LHCN-M2 (cell line): ENCODE measurements at regions not wholly inside any gene's neighbourhood (a gene's known extent, or its start where the extent isn't known, plus 50 kb on each side); places are given as distances from the start of the nearest gene placed in this dataset.

Experiments
- DNase-seq: peaks from one replicate; pipeline ENCODE4 v3.0.0-alpha.2; 2012; ENCODE audit warnings: low read depth

DNA sequence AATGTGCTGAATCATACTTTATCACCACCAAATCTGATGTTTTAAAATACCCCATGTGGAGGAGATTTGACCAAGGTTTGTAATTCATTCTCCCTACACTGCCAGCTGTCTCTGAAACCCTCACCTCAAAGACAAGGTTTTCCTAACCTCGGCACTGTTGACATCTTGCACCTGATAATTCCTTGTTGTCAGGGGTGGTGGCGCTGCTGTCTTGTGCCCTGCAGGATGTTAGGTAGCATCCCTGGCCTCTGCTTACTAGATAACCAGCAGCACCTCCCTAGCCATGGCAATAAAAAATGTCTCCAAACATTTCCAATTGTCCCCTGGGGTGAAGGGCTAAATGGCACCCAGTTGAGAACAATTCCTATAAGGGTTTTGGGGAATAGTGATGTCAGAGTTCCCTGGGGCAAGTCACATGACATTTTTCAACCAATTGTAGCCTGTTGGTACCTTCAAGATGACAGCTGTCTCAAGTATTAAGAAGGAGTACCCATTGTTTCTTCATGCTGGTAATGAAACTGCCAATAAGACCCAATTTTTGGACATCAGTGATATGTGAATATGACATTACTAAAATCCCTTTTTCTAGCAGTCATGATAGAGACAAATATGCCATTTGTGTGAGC, 160.6 kb upstream of the PLCXD3 start:
- no peak for DNase-seq

DNA sequence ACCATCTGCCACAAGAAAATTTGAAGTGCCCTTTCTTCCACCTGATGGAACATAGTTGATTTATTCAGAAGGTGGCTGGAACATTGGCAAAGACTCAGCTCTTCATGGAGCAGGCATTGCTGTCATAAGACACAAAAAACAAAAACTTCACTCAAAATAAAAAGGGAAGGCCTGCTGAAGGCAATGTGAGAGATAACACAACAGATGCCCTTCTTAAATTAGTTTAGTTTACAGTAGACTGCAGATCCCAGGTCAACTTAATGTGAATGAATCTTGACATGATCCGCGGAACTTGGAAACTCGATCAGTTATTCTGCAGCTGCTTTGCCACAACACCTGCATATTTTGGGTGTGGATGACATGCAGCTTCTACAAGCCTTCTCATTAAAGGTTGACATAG, 159.8 kb upstream of the PLCXD3 start:
- DNase-seq: no peak

DNA sequence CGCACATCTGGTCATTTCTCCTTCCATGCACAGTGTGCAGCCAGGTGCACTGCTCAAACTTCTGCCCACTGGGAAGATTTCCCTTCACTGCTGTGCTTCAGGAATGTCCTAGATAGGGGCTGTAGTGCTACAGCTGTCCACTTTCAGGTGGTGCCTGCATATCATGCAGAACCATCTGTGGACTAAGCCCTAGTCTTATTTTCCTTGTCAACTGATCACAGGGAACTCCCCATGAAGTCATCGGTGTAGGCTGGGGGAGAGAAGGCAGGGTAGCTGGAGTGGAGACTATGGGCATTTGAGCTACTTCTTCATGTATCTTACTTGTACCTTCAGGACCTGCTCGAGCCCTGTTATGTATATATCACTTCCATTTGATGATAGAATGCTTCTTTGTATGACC, 150.9 kb upstream of the PLCXD3 start:
- DNase-seq: no peak

DNA sequence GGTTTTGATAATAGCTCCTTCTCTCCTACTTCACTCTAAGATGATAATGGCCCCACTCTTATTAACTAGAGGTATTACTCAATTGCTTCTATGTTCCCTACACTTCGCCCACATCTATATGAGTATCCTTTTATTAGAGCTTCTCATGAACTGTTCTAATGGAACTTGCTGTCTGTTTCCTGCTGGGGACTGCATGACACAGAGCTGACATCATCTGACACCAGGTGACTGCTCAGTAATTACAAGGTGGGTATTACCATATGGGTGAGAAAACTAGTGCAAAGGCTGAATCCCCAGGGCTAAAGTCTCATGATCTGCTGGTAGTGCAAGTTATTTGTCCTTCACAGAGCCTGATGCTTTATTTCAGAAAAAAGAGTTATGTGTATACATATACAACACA, 146.2 kb upstream of the PLCXD3 start:
- no peak for DNase-seq

DNA sequence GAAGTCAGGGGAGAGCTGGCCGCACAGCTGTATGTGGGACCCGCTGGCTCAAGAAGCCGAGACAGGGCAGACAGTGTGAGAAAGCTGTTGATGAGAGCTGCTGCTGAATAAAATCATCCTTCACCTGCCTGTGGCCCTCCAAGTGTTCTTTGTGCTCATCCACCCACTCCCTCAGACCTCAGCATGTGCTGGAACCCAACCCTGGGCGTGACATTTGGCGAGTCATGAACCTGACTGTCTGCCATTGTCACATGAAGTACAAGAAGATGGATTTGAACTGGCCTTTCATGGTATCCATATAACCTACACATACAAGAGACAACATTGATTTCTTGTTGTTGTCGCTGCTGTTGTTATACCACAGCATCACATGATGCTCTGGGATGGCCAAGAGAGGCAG, 139.7 kb upstream of the PLCXD3 start:
- no peak for DNase-seq

DNA sequence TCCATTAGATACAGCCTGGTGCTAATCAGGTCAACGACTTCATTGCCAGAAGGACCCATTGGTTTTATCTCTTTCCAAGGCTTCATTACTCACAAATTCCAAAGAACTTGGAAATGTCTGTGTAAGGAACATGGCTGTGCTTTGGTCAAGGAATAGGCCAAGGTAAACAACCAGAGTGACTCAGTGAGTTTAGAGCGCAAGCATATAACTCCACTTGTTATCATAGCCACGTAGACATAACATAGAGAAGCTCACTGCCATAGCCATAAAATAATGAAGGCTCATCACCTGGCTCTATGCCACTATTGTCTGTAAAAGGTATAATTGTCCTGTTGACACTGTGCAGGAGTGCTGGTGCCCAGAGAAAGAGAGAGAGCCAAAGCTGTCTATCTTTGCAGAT, 139.3 kb upstream of the PLCXD3 start:
- DNase-seq: peak; percentile 22

DNA sequence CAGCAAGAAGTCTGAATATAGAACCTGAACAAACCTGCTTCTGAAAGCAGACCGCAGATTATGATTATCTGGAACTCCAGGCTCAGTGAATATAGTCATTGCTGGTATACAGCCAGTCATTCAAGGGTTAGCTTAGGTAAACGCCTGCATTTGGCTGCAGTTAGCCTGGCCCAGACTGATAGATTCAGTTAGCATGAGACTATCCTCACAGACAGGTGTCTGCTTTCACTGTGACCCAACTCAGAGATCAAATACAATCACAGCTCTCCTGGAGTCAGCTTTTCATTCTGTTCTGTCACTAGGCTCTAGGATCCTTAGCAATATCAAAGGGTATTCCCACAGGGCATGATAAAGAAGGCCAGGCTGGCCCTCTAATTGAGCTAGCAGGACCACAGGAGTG, 138.6 kb upstream of the PLCXD3 start:
- DNase-seq: no peak

DNA sequence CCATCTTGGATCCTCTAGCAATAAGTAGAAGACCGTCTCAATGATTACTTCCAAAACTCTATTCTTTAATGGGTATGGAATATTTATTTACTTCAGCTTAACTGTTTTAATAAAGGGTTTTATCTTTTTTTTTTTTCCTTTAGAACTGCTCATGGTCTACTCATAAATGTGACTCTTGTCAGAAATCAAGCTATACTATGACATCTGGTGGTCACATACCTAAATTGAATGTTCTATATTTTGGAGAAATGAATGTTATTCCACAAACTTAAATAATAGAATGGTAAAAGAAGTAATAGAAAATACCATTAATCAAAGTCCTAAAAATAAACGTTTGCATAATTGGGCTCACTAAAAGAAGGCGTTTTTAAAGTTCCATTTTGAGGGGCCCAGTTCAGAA, 131.2 kb upstream of the PLCXD3 start:
- no peak for DNase-seq

DNA sequence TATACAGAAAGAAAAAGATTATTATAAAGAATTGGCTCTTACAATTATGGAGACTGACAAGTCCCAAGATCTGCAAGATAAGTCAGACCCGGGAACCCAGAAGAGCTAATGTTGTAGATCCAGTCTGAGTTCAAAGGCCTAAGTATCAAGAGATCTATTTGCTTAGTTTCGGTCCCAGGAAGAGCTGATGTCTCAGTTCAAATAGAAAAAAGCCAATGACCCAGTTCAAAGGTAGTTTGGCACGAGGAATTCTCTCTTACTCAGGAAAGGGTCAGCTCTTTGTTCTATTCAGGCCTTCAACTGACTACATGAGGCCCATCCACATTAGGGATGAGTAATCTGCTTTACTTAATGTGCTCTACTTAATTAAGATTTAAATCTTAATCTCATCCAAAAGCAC, 128.3 kb upstream of the PLCXD3 start:
- DNase-seq: no peak

DNA sequence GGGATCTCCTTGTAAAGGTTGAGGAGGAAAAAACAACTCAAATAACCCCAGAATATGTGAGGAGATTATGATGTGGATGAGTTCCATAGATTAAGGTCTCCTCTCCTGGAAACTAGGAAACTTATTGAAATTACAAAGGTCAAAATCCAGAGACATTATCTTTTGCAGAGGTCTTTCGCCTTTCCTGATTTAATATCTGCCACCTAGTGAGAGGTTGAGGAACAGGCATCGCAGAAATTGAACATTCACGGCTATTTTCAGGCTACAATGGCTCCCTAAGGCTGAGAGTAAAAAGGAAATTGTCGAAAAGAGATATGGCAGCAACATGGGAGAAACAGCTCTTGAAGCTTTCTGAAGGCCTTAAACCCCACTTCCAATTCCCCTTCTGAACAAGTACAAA, 127.5 kb upstream of the PLCXD3 start:
- peak; percentile 4 for DNase-seq

DNA sequence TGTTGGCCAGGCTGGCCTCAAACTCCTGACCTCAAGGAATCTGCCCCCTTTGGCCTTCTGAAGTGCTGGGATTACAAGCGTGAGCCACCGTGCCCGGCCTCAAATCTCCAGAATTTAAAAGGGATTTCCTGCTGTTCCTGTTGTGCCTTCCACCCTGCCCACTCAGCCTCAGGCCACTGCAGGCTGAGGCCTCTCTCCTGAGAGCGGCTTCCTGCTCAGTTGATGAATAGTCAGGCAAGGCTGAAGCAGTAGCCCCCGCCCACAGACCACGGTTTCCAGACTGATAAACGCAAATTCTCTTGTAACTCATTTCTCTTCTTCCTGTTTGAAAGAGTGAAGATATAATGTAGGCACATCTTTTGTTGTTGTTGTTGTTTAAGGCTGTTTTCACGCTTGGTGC, 127.0 kb upstream of the PLCXD3 start:
- no peak for DNase-seq

DNA sequence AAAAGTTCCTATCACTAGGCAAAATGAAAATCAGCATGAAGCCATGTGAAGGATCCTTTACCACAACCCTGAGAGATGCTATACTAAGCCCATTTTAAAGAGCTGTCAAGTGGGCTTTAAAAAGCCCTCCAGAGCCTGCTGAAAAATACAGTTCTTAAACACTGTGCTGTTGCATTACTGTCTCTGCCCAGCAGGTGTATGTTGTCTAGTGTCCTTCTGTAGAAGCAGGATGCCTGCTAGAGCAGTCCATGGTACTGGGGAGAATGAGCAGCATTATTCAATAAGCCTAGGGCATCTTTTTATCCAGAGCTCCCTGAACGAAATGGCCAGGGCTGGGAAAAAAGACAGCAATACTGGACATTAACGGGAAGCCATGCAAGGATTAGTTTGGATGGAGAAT, 126.2 kb upstream of the PLCXD3 start:
- DNase-seq: peak; percentile 19

DNA sequence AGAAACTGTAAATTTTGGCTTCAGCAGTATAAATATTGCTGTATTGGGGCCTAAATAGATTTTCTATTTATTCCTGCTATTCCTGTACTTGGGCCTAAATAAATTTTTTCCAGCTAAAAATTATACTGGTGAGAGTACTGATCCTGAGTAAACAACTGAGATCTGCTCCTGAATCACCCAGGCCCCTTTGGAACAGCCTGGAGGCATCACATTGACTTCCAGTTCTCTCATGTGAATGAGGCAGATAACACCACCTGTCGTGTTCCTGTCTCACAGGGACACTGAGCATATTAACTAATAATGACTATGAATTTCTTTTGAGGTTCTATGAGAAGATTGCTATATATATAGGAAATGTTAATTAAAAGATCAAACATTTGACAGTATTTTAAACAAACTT, 119.5 kb upstream of the PLCXD3 start:
- no peak for DNase-seq

DNA sequence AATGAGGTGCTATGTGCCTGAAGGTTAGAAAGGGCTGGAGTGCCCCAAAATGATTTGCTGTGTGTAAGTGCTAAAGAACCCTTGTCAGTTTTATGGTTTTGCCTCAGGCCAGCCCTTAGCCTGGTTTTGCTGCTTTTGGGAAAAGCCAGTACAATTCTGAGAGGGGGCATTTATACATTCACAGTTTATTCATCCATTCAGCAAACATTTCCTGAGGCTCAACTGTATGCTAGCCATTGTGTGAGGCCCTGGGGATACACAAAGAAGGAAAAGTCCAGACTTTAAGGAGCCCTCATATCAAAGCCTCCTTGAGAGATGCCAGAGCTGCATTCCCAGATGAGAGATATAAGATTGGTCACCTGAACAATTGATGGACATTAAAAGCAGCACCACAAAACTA, 115.2 kb upstream of the PLCXD3 start:
- DNase-seq: no peak

DNA sequence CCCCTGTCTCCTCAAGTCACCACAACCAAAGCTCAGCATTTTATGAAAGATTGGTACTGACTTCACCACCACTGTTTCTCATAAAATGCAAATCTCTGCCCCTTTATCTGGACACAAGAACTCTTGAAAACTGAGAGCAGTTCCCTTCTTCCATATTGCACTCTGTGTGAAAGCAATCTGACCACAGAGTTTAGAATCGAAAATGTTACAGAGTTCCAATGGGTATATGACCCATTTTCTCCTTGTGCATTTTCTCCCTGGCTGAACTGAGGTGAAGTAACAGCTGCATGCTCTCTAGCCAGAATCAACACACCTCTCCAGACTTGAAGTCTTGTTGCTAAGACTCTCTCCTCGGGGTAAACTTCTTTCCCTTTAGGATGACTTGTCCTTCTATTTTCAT, 111.0 kb upstream of the PLCXD3 start:
- DNase-seq: no peak

DNA sequence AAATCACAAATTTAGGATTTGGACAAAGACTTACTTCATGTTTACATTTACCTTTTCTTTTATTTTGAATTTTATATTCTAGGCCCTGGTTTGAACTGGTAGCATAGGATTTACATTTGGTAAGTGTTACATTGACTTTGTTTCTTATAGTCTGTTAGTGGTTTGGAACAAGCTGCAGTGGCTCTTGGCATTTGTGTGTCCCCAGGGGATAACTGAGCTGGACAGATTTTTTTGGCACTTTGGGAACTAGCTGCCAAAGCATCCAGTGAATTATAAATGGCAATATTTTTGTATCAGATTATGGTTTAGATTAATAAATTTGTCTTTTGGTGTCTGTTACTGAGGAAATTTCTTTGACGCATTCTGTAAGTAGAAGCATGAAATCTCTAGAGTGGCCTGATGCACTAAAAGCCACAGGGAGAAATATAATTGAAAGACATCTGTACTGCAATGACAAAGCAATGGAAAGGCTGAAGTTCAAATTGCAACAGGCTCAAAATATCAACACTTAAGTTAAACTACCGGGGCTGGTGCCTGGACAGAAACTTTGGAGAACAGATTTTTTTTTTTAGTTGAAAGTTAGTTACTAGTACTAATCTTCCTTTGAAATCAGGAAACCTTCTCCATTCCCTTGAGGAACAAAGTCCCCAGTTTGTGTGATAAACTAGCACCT, 107.6 kb upstream of the PLCXD3 start:
- DNase-seq: no peak

DNA sequence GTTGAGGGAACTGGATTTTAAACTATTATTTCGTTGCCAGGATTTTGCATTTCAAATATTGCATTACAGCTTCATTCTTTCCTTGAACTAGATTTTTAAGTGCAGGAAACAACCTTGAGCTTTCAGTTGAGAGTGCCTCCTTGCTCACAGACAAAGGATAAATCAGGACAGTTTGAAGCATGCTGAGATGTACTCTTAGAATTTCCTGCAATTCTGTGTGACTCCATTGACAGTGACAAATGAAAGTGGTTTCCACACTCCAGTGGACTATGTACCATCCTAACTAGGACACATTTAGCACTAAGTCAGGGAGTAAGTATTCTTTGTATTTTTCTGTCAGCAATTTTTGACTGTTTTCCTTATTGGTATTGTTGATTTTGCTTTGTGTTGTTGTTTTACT, 100.0 kb upstream of the PLCXD3 start:
- DNase-seq: no peak

DNA sequence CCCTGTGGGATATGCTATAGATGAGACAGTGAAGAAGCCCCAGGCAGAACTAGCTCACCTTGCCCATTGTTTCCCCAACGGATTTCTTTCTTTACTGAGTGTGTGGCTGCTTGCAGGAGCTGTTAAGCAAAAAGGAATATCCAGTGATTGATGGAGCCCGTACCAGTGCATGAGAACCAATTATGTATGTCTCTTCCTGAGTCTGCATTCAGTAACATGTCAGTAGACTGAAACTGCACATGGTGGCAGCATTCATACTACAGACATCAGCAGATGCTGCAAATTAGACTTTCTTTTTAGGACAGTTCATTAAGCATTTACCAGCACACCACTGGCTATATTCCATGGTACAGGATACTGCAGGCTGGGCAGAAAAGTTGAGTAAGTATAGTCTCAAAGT, 90.3 kb upstream of the PLCXD3 start:
- no peak for DNase-seq

DNA sequence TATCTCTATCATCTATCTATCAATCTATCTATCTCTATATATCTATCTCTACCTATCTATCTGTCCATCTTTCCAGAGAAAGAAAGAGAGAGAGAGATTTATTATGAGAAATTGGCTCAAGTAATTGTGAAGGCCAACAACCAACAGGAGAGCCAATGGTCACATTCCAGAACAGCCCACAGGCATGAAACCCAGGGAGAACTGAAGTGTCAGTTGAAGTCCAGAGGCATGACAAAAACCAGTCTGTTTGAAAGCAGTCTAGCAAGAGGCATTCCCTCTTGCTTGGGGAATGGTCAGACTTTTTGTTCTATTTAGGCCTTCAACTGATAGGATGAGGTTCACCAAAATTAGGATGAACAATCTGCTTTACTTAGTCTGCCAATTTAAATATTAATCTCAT, 87.6 kb upstream of the PLCXD3 start:
- no peak for DNase-seq

DNA sequence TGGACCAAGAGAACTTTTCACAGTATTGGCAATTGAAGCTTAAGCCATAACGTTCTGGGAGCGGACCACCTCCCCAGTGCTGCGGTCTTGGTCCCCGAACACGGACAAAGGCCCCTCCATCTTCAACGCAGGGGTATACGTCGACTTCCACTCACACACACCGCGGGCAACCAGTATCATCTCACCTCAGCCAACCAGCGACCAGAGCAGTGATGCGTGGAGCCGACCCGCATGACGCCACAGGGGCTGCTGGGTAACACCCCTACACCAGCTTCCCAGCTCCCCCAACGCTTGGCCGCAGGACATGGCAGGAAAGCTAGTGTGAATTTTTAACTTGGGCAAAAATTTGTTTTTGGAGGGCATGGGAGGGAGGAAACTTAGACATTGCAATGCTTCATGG, 77.3 kb upstream of the PLCXD3 start:
- no peak for DNase-seq

DNA sequence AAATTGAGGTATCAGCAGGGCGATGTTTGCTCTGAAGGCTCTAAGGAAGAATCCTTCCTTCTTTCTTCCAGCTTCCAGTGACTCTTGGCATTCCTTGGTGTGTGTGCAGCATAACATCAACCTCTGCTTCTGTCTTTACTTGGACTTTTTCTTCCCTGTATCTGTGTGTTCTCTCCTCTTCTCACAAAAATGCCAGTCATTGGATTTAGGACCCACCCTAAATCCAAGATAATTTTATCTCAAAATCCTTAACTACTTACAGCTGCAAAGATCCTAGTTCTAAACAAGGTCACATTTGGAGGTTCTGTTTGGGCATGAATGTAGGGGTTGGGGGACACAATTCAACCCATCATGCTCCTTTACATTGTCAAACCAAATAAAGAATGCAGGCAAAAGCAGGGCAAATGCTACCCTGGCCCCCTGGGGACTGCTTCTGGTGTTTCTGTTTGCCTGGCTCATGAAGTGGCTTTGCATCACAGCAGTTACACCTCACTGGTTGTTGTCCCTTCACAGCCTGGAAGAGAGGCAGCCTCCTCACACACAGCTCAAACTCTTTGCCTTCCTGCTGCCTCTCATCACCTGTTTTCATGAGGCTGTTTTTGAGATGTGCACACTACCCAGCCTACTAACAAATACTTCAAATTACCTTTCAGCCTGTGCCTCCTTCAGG, 64.8 kb upstream of the PLCXD3 start:
- DNase-seq: no peak

DNA sequence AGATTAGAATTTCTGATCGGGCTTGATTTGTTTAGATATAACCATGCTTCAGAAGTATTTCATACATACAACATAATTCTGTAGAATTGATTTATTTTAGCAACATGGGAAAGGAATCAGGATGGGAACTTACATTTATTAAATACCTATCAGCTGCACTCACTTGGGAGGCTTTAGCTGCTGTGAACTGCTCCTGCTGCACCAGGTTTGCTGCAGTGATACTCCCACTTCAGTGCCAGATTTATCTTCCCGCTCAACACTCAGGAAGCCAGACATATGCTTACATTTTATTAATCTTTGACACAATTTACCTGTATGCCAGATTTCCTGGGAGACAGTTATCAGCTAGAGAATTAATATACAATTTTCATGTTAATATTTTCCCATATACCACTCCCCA, 64.0 kb upstream of the PLCXD3 start:
- DNase-seq: no peak
